CD14-positive monocyte (primary cell): ENCODE measurements at regions not wholly inside any gene's neighbourhood (a gene's known extent, or its start where the extent isn't known, plus 50 kb on each side); places are given as distances from the start of the nearest gene placed in this dataset.
"Not testable (repeated sequence)": the region's sequence is repeated elsewhere in the genome, so short reads cannot be mapped to it uniquely, and the experiment has no call there.

ENCODE experiments used
- DNase-seq, 3 donors: peaks; one replicate each; pipeline ENCODE4 v3.0.0-alpha.2; 2011 to 2022
- H2AFZ ChIP-seq: 2 replicates; pipeline ENCODE4 v1.6.0; 2012; ENCODE audit warnings: mild to moderate bottlenecking, low read depth, low read length, inconsistent platforms; ENCODE audit not compliant: insufficient read depth, poor library complexity, severe bottlenecking
- H3K27ac ChIP-seq, 2 donors: 1 replicate in 1 of 2; 2 replicates in 1 of 2; pipeline ENCODE4 v1.5.1; 2012 to 2013; ENCODE audit warnings: low read length in 2 of 2, control low read depth in 1 of 2, inconsistent platforms in 1 of 2, low read depth in 1 of 2, mild to moderate bottlenecking in 1 of 2
- H3K27me3 ChIP-seq, 2 donors: one replicate each; pipeline versions ENCODE4 v1.6.0 to v1.6.1; 2011 to 2013; ENCODE audit warnings: low read length in 2 of 2; ENCODE audit not compliant: control insufficient read depth in 2 of 2, insufficient read depth in 2 of 2
- H3K36me3 ChIP-seq, 2 donors: replicated peaks in 1 of 2; 1 replicate in 1 of 2; 2 replicates in 1 of 2; pipeline versions ENCODE4 v1.5.1 to v1.6.1; 2012 to 2013; ENCODE audit warnings: low read length in 2 of 2, control low read depth in 1 of 2, inconsistent platforms in 1 of 2, mild to moderate bottlenecking in 1 of 2; ENCODE audit not compliant: insufficient read depth in 2 of 2, control insufficient read depth in 1 of 2
- H3K4me1 ChIP-seq, 2 donors: 1 replicate in 1 of 2; 2 replicates in 1 of 2; pipeline versions ENCODE4 v1.5.1 to v1.6.1; 2012 to 2013; ENCODE audit warnings: low read length in 2 of 2, control low read depth in 1 of 2, inconsistent platforms in 1 of 2, mild to moderate bottlenecking in 1 of 2, moderate library complexity in 1 of 2; ENCODE audit not compliant: insufficient read depth in 2 of 2, control insufficient read depth in 1 of 2
- H3K4me2 ChIP-seq: replicated peaks from 2 replicates; pipeline ENCODE3; 2012; ENCODE audit warnings: low read length, moderate library complexity, mild to moderate bottlenecking; ENCODE audit not compliant: poor library complexity, severe bottlenecking; ENCODE audit errors: extremely low read depth
- H3K4me3 ChIP-seq, 3 experiments: fragments of 200-600 bp in 1 of 3; sonication (generic) in 1 of 3; replicated peaks in 1 of 3; 1 replicate in 2 of 3; 2 replicates in 1 of 3; pipeline ENCODE4 v1.5.1; 2011 to 2013; ENCODE audit warnings: low read length in 3 of 3, mild to moderate bottlenecking in 3 of 3, control low read depth in 2 of 3, low read depth in 2 of 3, inconsistent platforms in 1 of 3, moderate library complexity in 1 of 3
- H3K79me2 ChIP-seq: 2 replicates; pipeline ENCODE4 v1.6.0; 2012; ENCODE audit warnings: mild to moderate bottlenecking, control low read depth, inconsistent platforms, low read length, moderate library complexity; ENCODE audit not compliant: insufficient read depth
- H3K9ac ChIP-seq: 2 replicates; pipeline ENCODE4 v1.6.0; 2017; ENCODE audit warnings: low read length, mild to moderate bottlenecking; ENCODE audit not compliant: insufficient read depth, poor library complexity, severe bottlenecking
- H3K9me3 ChIP-seq, 2 donors: replicated peaks in 1 of 2; 1 replicate in 1 of 2; 2 replicates in 1 of 2; pipeline versions ENCODE4 v1.5.1 to v1.6.1; 2012 to 2013; ENCODE audit warnings: low read length in 2 of 2, control low read depth in 1 of 2; ENCODE audit not compliant: control insufficient read depth in 1 of 2, insufficient read depth in 1 of 2
- H4K20me1 ChIP-seq: 2 replicates; pipeline ENCODE4 v1.6.0; 2012; ENCODE audit warnings: mild to moderate bottlenecking, low read length, control low read depth, moderate library complexity; ENCODE audit not compliant: insufficient read depth
- H3K27ac Mint-ChIP-seq, 7 donors: one replicate each; pipeline ENCODE4 v1.8.0; 2020; ENCODE audit warnings: mild to moderate bottlenecking in 7 of 7, mixed read lengths in 7 of 7, moderate library complexity in 6 of 7, inconsistent platforms in 2 of 7
- H3K27me3 Mint-ChIP-seq, 3 donors: one replicate each; pipeline ENCODE4 v1.8.0; 2021 to 2022; ENCODE audit warnings: low read depth in 3 of 3, mild to moderate bottlenecking in 3 of 3, mixed read lengths in 3 of 3, moderate library complexity in 3 of 3, inconsistent platforms in 1 of 3
- H3K36me3 Mint-ChIP-seq, 2 donors: one replicate each; pipeline ENCODE4 v1.8.0; 2020; ENCODE audit warnings: mixed read lengths in 2 of 2, inconsistent platforms in 1 of 2, mild to moderate bottlenecking in 1 of 2
- H3K4me1 Mint-ChIP-seq: one replicate; pipeline ENCODE4 v1.8.0; 2020; ENCODE audit warnings: mild to moderate bottlenecking, mixed read lengths
- H3K4me3 Mint-ChIP-seq, 2 donors: one replicate each; pipeline ENCODE4 v1.8.0; 2020; ENCODE audit warnings: mild to moderate bottlenecking in 2 of 2, mixed read lengths in 2 of 2, moderate library complexity in 1 of 2
- H3K9me3 Mint-ChIP-seq, 7 donors: one replicate each; pipeline ENCODE4 v1.8.0; 2020 to 2022; ENCODE audit warnings: mixed read lengths in 7 of 7, mild to moderate bottlenecking in 6 of 7, moderate library complexity in 6 of 7, inconsistent platforms in 2 of 7
- WGBS: methylation state at CpG from one replicate; pipeline ENCODE4 v1.1.5; 2013; ENCODE audit warnings: missing lambda C conversion rate; ENCODE audit not compliant: insufficient coverage; 5-methylcytosine and 5-hydroxymethylcytosine counted together
- intact Hi-C, 2 donors: fragments of 100-400 bp; cut with micrococcal nuclease; formaldehyde crosslinking; loops; one replicate each; pipeline versions ENCODE4 v1.15.0 to v1.15.1; 2023
- TF ChIP-seq, protein P1 (sequence below): fragments of 200-600 bp; IDR thresholded peaks from one replicate; pipeline ENCODE4 v1.8.0; 2022; ENCODE audit warnings: antibody characterized with exemption, mild to moderate bottlenecking

DNA sequence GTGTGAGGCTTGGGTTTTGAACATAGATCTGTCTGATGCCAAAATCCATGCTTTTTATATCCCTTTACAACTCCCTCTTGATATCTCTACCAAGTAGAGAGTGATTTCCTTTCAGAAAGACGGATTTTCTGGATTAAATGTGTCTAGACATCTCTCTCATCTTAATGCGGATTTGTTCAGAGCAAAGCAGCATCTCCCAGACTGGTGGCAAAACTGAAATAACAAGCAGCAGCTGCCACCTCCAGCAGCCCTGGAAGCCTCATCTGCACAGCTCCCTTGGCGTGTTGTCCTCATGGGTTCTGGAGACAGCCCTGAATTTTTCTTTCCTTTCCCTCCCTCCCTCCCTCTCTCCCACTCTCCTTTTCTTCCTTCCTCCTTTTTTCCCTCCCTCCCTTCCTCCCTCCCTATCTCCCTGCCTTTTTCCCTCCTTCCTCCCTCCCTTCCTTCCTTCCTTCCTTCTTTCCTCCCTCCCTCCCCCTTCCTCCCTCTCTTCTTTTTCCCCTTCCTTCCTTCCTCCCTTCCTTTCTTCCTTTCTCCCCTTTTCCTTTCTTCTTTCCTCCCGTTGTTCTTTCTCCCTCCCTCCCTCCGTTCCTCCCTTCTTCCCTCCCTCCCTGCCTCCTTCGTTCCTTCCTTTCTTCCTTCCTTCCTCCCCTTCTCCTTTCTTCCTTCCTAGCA lies 639.9 kb downstream of the TYW1 start:
- Histone ChIP-seq H2AFZ (no peak overlapping the region), H4K20me1 (no peaks in the 10 kb centered on the region), H3K4me1 (no peaks in the 10 kb centered on the region), H3K9me3 (peaks cover 0 to 5% of the 10 kb centered on the region in 2 donors), H3K4me3 (no peak overlapping the region), H3K27me3 (no peaks in the 10 kb centered on the region), H3K4me2 (no peak overlapping the region), H3K9ac (no peak overlapping the region), H3K79me2 (no peaks in the 10 kb centered on the region), H3K27ac (no peak overlapping the region), H3K36me3 (no peaks in the 10 kb centered on the region)
- intact Hi-C loops: no loop called here
- DNase-seq: no peak
- WGBS: 69% methylated on average over 4 of the region's 6 CpGs
- H3K4me1 Mint-ChIP-seq: no peaks in the 10 kb centered on the region
- H3K27ac Mint-ChIP-seq: no peak overlapping the region
- H3K27me3 Mint-ChIP-seq: no peaks in the 10 kb centered on the region
- TF ChIP-seq, protein P1, sequence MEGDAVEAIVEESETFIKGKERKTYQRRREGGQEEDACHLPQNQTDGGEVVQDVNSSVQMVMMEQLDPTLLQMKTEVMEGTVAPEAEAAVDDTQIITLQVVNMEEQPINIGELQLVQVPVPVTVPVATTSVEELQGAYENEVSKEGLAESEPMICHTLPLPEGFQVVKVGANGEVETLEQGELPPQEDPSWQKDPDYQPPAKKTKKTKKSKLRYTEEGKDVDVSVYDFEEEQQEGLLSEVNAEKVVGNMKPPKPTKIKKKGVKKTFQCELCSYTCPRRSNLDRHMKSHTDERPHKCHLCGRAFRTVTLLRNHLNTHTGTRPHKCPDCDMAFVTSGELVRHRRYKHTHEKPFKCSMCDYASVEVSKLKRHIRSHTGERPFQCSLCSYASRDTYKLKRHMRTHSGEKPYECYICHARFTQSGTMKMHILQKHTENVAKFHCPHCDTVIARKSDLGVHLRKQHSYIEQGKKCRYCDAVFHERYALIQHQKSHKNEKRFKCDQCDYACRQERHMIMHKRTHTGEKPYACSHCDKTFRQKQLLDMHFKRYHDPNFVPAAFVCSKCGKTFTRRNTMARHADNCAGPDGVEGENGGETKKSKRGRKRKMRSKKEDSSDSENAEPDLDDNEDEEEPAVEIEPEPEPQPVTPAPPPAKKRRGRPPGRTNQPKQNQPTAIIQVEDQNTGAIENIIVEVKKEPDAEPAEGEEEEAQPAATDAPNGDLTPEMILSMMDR: no peak
- H3K9me3 Mint-ChIP-seq: peaks cover 0 to 15% (median 7%) of the 10 kb centered on the region in 7 donors
- no peaks in the 10 kb centered on the region for H3K36me3 Mint-ChIP-seq
- no peak overlapping the region for H3K4me3 Mint-ChIP-seq

DNA sequence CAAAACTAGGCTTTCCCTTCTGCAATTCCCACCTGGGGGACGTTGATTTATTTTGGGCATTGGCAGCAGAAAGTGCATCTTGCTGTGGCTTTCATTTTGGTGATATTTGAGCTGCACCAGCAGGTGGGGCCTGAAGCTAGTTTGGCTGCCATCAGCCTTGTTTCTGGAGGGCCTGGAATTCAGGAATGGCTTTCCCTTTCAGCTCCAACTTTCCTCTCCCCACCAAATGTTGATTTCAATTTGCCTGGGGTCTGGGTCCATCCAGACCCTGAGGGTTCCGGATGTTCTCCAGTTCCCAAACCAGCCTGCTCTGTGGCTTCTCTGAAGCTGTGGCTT lies 640.4 kb downstream of the TYW1 start:
- Mint-ChIP-seq H3K9me3 (peaks cover 0 to 15% (median 7%) of the 10 kb centered on the region in 7 donors), H3K27me3 (no peaks in the 10 kb centered on the region), H3K36me3 (no peaks in the 10 kb centered on the region), H3K27ac (no peak overlapping the region), H3K4me1 (no peaks in the 10 kb centered on the region), H3K4me3 (no peak overlapping the region)
- Histone ChIP-seq H3K4me1 (no peaks in the 10 kb centered on the region), H3K9me3 (peaks cover 0 to 6% of the 10 kb centered on the region in 2 donors), H3K36me3 (no peaks in the 10 kb centered on the region), H3K4me3 (no peak overlapping the region), H3K79me2 (no peaks in the 10 kb centered on the region), H3K9ac (no peak overlapping the region), H4K20me1 (no peaks in the 10 kb centered on the region), H3K27ac (no peak overlapping the region), H3K4me2 (no peak overlapping the region), H3K27me3 (no peaks in the 10 kb centered on the region), H2AFZ (no peak overlapping the region)
- no peak for DNase-seq
- TF ChIP-seq, protein P1: no peak
- WGBS: 67% methylated on average over 1 of the region's 2 CpGs
- intact Hi-C loops: no loop called here

DNA sequence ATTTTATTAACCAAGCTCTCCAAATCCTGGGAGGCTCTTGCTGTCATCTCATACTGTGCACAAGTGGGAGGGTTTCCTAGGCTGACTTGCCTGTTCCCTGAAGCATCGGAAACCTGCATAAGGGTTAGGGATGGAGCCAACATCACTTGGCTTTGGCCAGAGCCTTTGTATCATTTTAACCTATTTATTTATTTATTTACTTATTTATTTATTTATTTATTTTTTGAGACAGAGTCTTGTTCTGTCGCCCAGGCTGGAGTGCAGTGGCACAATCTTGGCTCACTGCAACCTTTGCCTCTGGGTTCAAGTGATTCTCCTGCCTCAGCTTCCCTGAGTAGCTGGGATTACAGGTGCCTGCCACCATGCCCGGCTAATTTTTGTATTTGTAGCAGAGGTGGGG lies 645.9 kb downstream of the TYW1 start:
- H3K27me3 ChIP-seq, H3K9ac ChIP-seq, H3K79me2 ChIP-seq, H3K36me3 Mint-ChIP-seq, H3K4me3 Mint-ChIP-seq, H3K36me3 ChIP-seq, intact Hi-C loops, H2AFZ ChIP-seq, H3K4me3 ChIP-seq, H3K27me3 Mint-ChIP-seq, H3K27ac Mint-ChIP-seq, H3K27ac ChIP-seq, H3K4me1 ChIP-seq, H3K4me2 ChIP-seq, H3K4me1 Mint-ChIP-seq, H4K20me1 ChIP-seq, DNase-seq: not testable (repeated sequence)
- peaks cover 8 to 14% of the 10 kb centered on the region in 2 donors for H3K9me3 ChIP-seq
- peaks cover 3 to 16% (median 12%) of the 10 kb centered on the region in 7 donors for H3K9me3 Mint-ChIP-seq
- WGBS: no CpG with 5 or more reads among the region's 3 CpGs
